ENCODE measurements at regions not wholly inside any gene's neighbourhood (a gene's known extent, or its start where the extent isn't known, plus 50 kb on each side); places are given as distances from the start of the nearest gene placed in this dataset.
A peak's percentile ranks its signal among the peaks of the same experiment; 100 is the strongest.

DNA sequence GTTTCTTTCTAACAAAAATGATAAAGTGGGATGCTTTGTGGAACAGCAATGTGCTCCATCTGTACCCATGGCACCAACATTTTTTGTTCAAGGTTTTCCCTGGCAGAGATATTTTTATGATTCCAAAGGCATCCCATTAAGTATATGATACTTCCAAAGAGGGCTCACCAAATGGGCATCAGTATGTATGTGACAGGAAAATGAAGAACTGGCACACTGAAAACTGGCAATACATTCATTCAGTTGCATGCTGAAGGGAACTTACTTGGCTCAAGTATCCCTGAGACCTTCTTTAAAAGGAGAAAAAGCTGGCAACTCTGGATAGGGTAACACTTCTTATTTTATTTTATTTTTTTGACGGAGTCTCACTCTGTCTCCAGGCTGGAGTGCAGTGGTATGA lies 249.8 kb downstream of the IL20RB start:
- no peak for DNase-seq

DNA sequence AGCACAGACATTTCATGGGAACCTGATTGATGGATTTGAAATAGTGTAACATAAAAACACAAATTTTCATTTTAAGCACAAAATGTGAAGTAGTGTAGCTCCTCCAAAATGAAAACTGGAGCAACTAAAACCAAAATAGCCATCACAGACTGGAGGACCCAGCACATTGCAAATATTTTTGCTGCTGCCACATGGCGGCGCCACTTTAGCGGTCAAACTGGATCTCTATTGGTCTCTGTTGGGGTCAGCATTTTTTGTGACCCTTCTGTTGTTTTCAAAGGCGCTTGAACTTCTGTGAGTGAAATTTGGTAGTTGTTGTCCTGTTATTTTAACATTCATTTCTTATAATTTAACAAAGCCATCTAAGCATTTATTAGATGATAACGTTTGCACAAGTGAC lies 259.9 kb downstream of the IL20RB start:
- no peak for DNase-seq

DNA sequence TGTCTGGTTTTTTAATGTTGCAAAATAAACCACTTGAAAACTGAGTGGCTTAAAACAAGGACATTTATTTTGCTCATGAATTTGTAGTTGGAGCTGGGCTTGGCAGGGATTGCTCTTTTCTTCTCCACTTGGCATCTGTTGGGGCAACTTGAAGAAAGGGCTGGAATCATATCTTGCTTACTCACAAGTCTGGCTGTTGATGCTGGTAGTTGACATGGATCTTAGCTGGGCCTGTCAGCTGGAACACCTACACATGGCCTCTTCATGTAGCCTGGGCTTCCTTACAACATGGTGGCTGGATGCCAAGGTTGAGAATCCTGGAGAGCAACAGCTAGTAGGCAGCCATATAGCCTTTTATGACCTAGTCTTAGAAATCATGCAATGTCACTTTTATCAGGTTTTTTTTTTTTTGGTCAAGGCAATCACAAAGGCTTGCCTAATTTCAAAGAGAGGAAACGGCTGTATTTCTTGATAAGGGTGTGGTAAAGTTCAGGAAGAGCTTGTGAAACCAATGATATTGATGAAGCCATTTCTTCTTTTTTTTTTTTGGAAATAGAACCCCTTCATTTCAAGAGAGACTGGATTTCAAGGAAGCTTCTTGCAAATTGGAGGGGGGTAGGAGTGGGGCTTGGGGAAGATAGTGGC lies 262.1 kb downstream of the IL20RB start:
- DNase-seq, result no peak

DNA sequence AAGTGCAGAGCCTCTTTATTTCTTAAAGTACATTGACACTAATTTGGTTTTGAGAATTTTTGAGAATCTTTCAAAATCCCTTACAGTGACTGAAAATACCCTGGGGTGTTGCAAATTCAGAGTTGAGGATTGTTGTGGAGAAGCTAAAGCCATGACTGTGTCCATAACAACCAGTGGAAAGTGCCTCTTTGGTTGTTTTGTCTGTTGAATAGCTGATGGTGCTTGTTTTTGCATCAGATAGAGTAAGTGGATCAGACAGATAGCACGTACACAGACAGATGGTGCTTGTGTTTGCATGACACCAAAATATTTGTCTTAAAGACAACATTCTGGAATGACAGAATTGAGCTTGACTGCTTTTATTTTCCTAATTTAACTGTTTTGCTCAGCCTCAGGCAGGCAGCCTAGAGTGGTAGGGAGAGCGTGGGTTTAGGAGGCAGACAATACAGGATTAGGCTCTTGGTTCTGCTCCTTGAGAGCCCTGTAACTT lies 265.0 kb downstream of the IL20RB start:
- DNase-seq, result no peak

DNA sequence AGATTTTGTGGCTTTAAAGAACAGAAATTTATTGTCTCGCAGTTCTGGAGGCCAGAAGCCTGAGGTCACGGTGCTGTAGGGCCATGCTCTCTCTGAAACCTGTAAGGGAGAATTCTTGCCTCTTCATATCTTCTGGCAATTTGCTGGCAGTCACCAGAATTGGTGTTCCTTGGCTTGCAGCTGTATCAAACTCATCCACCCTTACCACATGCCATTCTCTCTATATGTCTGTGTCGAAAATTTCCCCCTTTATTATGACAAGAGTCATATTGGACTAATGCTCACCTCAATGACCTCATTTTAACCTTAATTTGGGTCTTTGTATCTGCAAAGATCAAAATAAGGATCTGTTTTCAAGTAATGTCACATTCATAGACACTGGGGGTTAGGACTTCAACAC lies 266.7 kb downstream of the IL20RB start:
- no peak for DNase-seq

DNA sequence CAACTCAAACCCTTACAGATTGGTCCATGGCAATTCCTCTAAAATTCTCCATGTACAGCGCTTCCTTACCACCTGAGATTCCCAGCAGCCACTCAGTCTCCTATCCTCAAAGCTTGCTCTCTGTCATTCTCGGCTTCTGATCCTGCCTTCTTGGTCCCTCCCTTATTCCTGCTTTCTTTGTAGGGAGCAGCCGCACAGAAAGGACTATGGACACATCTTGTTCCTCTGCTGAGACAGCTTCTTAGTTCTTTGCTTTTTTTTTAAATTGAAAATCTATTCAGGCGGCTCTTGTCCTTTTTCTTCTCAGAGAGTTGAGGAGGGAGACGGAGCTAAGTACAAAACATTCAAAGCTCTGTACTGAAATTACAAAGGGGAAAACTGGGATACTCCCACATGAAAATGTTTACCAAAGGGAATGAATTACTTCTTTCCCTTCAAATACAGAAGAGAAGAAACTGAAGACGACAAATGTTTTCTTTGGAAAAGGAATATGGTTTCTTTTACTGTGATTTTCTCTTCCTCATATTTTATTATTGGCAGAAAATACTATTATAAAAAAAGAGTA lies 285.1 kb downstream of the IL20RB start:
- DNase-seq, result no peak

DNA sequence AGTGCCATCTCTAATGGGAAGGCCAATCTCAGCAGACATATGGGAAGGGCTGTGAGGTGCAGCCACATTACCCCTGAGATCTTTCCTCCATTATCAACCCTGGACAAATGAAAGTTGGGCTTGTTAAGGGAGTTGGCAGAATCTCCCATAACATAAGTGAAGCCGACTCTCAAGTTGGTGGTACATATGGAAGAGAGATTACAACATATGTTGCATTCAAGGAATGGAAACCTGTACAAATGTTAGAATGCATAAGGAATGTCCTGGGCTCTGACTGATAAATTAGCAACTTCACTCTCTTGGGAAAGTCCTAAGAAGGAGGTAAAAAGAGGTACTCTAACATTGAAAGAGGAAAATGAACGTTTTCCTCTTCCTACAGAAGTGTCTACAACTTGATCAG lies 288.7 kb downstream of the IL20RB start:
- no peak for DNase-seq

DNA sequence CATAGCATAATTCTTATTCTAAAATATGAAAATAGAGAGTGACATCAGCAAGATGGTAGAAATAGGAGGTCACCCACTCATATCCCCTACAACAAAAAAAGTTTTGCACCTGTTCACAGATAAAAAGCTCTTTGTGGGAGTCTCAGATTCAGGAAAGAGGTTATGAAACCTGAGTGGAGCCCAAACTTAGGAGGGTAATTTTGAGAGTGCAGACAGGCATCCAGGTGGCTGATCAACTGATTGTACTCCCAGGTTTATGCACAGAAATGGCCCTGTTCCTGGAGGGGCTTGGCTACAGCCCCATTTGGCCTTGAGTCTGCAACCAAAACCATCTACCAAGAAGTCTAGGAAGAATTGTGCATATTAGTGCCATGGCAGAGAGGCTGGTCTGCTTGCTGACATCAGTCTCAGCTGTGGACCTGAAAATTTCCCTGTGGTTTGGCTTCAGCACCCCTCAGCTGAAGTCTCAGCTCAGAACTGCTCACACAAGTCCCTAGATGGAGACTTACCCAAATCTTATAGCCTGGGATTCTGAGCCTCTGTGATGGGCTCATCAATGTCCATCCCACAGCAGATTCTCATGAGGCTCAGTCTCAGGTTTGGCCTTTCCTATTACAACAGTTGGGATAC lies 291.6 kb downstream of the IL20RB start:
- DNase-seq, result no peak

DNA sequence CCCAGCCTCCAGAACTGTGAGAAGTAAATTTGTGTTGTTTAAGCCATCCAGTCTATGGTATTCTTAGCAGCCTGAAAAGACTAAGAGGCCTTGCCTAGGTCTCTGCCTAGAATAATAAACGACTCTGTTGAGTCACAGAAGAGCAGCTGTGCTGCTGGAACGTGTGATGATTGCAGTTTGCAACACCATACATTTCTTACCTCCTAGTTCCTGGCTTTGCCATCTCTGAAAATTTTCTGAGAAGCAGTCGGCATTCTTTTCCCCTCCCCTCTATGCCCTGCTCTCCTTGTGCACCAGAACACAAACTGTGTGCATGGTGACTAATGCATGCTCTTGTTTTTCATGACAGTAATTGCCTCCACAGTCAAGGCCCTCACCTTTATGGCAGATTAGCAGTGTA lies 301.3 kb downstream of the IL20RB start:
- DNase-seq, result no peak

DNA sequence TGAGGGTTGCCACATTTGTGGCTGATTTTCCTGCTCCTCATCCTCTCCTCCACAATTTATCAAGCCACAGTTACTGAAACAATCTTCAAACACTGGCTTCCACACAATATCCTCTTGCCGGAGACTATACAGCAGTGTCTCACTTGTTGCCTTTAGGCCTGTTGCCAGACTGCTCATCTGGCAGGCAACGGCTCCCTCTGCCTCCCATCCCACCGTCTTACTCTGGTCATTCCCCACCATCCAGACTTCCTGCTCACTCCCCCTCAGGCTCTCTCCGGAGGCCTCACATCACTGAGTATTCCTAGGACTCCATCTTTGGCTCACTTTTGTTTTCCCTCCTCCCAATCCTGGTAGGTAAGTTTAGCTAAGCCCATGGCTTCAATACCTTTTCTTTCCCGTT lies 301.9 kb downstream of the IL20RB start:
- DNase-seq, result no peak

DNA sequence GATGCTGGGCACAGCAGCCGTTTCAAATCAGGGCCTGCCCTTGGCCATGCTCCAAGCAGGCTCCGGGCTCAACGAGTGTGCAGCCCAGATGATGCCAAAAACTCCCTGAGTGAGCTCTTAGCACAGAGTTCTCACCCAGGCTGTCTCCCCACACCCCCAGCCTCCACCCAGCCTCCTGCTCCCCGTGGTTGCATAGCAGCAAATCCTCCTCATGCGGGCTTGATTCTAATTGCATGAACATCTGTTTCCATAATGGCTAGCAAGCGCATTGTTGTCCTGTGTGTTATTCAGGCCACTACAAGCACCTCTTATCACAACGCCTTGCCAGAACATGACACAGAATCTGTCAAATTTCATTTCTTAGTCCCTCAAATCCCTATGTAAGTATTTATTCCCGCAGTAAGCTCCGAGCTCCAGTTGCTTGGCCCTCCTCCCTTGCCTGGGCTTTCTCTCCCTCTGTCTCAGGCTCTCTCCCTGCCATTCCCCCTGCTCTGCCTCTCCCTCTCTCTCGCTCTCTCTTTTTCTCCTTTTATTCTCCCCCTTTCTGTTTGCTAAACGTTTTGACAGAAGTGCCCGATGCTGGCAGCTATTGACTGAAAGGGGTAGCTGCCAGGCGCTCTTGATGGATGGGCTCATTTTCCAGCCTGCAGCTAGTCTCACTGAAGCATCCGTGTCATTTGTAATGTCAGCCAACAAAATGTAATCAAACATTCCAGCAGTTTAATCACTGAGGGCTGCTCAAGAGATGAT lies 306.5 kb downstream of the IL20RB start:
- DNase-seq, result peak; percentile 26

DNA sequence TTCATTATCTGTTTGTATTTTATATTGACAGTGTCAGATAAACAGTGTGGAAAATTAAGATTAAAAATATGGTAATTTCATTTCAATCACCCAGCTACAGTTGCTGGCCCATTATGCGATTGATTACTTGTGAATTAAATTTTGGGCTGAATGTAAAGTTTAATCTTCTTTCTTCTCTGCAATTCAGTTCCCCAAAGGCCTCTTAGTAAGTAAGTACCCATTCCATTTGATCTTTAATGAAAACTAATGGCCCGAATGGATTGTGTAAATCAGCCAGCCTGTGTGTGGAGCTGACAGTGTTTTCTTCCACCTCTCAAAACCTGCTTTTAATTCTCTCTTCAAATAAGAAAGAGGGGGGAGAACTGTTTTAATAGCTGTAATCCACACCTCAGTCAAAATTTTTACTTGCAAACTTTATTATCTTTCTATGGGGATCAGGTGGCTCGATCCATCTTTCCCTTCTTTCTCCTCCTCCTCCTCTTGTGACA lies 307.1 kb downstream of the IL20RB start:
- DNase-seq, result no peak

DNA sequence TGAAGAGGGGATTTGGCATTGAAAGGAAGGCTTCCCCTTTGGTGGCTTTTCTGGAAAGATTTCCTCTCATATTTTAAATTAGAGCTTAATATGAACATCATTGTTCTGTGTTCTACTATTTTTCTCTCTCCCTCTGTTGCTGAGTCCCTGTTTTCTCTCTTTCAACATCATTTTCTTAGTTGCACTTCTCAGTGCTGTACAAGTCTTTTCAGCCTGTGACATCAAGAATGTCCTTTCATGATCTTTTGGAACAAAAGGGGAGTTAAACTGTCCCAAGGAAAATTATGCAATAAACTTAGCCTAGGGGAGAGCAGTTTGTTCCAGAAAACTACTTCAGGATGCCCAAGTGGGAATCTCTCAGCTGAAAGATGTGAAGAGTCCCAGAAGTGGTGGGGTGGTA lies 325.1 kb downstream of the IL20RB start:
- no peak for DNase-seq

DNA sequence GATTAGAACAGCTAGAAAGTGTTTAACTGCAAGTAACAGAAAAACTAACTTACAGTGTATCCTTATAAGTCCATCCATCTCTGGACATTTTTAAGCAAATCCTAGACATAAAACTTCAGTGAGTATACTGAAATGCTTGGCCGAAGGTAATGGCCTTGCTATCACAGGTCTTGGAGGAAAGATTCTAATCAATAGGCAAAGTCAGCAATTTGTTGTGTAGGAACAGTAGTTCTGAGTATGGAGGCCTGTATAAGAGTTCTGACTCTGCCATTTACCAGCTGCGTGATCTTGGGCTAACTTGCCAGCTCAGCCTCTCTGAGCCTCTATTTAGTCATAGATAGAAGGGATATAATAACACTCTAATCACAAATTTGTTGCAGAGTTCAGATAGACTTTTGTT lies 328.1 kb downstream of the IL20RB start:
- no peak for DNase-seq

DNA sequence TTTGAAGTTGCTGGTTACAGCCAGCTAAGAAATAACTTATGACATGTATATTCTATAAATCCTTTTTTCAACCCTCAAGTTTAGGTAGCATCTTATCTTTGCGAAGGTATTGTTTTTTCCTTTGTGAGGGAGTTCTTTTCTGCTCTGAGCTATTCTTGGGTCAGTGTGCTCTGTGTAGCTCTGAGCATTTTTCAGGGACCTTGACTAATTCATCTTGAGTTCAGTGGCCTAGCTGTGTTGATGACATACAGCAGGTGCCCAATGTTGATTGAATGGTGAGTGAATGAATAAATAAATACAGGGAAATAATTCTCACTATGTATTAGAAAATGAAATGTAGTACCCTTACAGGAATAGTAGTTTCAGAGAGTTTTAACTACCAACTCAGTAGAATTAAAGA lies 335.3 kb downstream of the IL20RB start:
- no peak for DNase-seq

DNA sequence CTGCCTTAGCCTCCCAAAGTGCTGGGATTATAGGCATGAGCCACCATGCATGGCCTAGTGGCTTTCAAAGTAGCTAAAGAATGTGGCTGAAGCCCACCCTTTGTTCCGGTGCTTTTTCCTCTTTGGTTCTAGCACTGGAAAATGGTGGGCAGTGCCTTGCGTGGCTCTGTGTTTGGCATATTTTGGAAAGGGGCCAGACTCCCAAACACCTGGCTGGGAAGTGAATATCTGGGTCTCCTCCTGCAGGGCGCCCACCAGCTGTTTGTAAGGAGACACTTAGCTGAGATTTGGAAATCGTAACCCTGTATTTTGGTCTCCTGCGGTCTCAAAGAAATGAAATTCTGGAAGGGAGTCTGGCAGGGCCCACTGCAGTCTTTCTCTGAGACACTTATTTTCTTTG lies 336.4 kb downstream of the IL20RB start:
- no peak for DNase-seq

DNA sequence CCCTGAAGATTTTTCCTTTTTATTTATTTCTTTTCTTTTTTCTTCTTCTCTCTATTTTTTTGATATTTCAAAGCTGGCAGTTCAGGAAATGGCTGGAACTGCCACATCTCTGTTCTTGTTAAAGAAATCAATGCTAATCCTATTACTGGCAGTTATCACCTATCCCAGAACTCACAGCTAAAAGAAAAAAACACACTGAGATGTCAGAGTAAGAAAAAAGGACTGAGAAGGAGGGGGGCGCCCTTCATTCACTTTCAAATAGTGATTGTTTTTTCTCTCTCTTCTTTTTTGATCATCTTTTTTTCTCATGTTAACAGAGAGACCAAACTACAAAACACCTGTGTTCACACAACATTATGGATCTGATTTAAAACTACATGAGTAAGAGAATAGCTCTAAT lies 337.1 kb downstream of the IL20RB start:
- DNase-seq, result no peak

DNA sequence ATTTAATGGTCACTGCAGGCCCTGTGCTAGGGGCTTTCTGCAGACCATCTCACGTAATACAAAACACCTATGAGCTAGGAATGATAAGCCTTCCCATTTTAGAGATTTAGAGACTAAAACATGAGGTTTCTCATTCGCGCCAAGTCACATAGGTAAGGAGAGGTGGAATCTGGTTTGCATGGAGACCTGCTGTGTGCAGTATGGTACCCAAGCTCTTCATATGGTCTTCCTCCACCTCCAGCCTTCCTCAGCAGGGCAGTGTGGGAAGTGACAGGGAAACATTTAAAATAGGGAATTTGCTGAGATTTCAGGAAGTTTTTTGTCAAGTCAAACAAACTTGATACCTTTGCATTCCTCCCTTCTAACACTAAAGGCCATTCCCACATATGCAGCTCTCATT lies 337.6 kb downstream of the IL20RB start:
- no peak for DNase-seq

DNA sequence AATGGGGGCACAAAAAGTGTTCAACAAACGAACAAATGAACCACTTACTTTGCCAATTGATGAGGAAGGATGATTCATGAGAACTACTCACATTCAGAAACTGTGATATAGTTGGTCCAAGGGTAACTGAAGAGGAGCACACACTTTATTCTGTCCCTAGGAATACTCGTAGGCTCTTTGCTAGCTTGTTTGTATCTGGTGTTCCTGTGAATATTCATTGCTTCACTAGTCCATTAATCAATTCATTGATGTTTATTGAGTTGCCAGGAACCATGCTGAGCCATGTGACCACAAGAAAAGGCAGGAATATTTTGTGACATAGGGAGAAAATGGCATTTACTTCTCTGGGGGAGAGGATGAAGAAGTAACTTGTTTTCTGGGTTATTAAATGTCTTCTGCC lies 338.3 kb downstream of the IL20RB start:
- DNase-seq, result no peak

DNA sequence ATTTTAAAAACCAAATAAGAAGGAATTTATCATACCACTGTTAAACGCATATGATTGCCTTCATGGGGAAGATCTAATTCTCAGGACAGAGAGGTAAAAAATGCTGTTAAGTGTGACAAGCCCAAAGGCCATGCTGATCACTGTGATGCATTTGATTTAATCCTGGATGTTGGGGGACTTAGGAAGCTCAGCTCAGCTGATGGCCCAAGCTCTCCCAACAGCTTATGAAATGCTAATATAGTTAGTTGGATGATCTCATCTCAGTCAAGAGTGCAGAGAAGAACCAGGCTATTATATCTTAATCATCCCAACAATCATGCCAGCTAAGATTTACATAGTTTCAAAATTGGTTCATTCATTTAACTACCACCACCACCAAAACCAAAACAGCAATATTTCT lies 340.0 kb downstream of the IL20RB start:
- no peak for DNase-seq

DNA sequence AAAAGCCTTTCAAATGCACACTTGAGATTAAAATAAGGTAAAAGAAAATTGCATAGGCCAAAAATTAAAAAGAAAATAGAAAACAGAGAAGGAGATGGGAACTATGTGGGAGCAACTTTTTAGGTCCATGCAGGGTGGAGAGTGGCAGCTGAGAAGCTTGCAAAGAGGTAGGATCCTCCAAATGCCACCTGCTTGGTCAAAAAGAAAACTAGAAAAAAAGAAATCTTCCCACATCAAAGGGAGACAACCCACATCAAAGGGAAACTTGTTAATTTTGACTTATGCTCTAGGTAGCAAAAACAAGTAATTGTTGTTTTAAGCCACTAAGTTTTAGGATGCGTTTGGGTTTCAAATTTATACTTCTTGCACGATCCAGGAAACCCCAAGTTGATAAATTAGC lies 342.9 kb downstream of the IL20RB start:
- no peak for DNase-seq

DNA sequence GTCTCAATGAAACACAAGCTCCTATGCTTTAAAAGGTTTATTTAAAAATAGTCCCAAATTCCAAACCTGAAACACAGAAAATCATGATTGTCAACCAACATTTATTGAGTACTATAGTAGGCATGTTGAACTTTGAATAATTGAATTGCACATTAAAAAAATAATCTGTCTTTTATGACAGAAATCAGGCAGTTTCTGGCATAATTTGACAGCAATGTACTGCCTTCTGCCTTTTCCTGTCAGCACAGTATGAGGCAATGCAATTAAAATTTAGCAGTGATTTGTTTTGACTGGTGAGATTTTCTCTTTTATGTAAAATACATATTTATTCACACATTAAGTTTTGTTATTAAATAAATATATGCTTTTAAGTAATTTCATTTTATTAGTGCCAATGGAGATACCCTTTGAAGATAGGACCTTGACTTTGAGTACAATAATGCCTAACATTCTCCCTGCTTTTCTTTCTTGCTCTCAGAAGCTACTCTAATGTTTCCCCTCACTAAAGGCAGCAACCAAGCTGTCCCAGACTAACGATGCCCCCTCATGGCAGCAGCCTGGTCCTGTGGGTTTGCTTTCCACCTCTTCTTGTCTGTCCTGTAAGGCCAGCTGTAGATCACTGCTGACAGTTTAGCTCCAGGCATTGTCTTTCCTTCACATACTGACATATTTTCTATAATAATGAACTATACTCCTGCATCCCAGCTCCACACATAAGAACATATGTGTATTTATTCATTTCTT lies 346.7 kb downstream of the IL20RB start:
- DNase-seq, result no peak

DNA sequence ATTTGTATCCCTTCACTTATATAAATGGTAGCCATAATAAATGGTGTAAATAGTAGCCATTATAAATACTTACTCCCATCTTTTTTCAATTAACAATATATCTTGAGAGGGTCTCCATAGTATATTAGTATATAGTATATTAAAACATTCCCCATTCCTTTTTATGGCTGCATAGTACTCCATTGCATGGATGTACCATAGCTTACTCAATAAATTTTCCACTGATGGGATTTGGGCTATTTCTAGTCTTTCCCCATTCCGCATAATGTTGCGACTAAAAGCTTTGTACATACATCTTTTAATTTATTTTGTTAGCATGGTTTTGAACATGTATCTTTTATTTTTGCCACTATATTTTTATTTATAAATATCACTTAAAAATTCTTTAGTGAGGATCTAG lies 366.3 kb downstream of the IL20RB start:
- DNase-seq, result no peak

Data from NCI-H510A treated with DMSO at 0.1 percent for 48 hours (cell line).